CD4-positive, CD25-positive, alpha-beta regulatory T cell (primary cell): ENCODE measurements at regions not wholly inside any gene's neighbourhood (a gene's known extent, or its start where the extent isn't known, plus 50 kb on each side); places are given as distances from the start of the nearest gene placed in this dataset.

Source experiments
- ATAC-seq, 2 donors: fragments of 150-1000 bp; cut with Tn5 transposase; one replicate each; pipeline ENCODE4 v1.10.0; 2021; ENCODE audit warnings: low read depth in 2 of 2, moderate number of reproducible peaks in 2 of 2, moderate library complexity in 1 of 2
- DNase-seq, 3 donors: peaks; one replicate each; pipeline versions ENCODE4 v3.0.0 to v3.0.0-alpha.2; 2012 to 2022; ENCODE audit warnings: mixed read lengths in 1 of 3
- H3K27ac ChIP-seq: one replicate; pipeline ENCODE4 v1.7.0; 2013; ENCODE audit warnings: mild to moderate bottlenecking, low read length; ENCODE audit not compliant: insufficient read depth, poor library complexity, severe bottlenecking
- H3K27me3 ChIP-seq: one replicate; pipeline ENCODE4 v1.7.0; 2013; ENCODE audit warnings: low read length; ENCODE audit not compliant: control insufficient read depth, insufficient read depth
- H3K36me3 ChIP-seq: one replicate; pipeline ENCODE4 v1.7.0; 2013; ENCODE audit warnings: mild to moderate bottlenecking, low read length, moderate library complexity; ENCODE audit not compliant: control insufficient read depth, insufficient read depth
- H3K4me1 ChIP-seq: 2 replicates; pipeline ENCODE4 v1.7.0; 2013; ENCODE audit warnings: mild to moderate bottlenecking, low read length; ENCODE audit not compliant: insufficient read depth, control insufficient read depth, poor library complexity, severe bottlenecking
- H3K4me3 ChIP-seq: one replicate; pipeline ENCODE4 v1.7.0; 2013; ENCODE audit warnings: low read depth, mild to moderate bottlenecking, low read length, moderate library complexity
- H3K9me3 ChIP-seq, 2 experiments: 1 replicate in 1 of 2; 2 replicates in 1 of 2; pipeline ENCODE4 v1.7.0; 2013; ENCODE audit warnings: low read length in 2 of 2, mild to moderate bottlenecking in 1 of 2, moderate library complexity in 1 of 2; ENCODE audit not compliant: control insufficient read depth in 2 of 2
- H3K27ac Mint-ChIP-seq, 3 donors: one replicate each; pipeline ENCODE4 v1.8.0; 2020 to 2022; ENCODE audit warnings: mild to moderate bottlenecking in 3 of 3, mixed read lengths in 3 of 3, moderate library complexity in 2 of 3
- H3K27me3 Mint-ChIP-seq: one replicate; pipeline ENCODE4 v1.8.0; 2022; ENCODE audit warnings: mild to moderate bottlenecking, mixed read lengths
- H3K36me3 Mint-ChIP-seq: one replicate; pipeline ENCODE4 v1.8.0; 2020; ENCODE audit warnings: mixed read lengths
- H3K4me1 Mint-ChIP-seq, 4 donors: one replicate each; pipeline ENCODE4 v1.8.0; 2020 to 2022; ENCODE audit warnings: mixed read lengths in 4 of 4, mild to moderate bottlenecking in 1 of 4
- H3K4me3 Mint-ChIP-seq, 4 donors: one replicate each; pipeline ENCODE4 v1.8.0; 2020 to 2022; ENCODE audit warnings: mild to moderate bottlenecking in 4 of 4, mixed read lengths in 4 of 4, moderate library complexity in 3 of 4
- H3K9me3 Mint-ChIP-seq, 7 donors: one replicate each; pipeline ENCODE4 v1.8.0; 2020 to 2022; ENCODE audit warnings: mixed read lengths in 7 of 7, mild to moderate bottlenecking in 3 of 7, moderate library complexity in 2 of 7

GRCh38 chr3:159238646-159239045 lies 436.8 kb downstream of the MFSD1 start:
- H3K36me3 ChIP-seq: no peaks in the 10 kb centered on the region
- Mint-ChIP-seq H3K9me3 (peaks cover 0 to 3% (median 0%) of the 10 kb centered on the region in 7 donors), H3K27me3 (no peaks in the 10 kb centered on the region), H3K4me3 (no peak overlapping the region), H3K4me1 (no peaks in the 10 kb centered on the region), H3K36me3 (no peaks in the 10 kb centered on the region), H3K27ac (no peak overlapping the region)
- ATAC-seq: no peak
- no peaks in the 10 kb centered on the region for H3K4me1 ChIP-seq
- DNase-seq: no peak
- H3K4me3 ChIP-seq: no peak overlapping the region
- H3K27ac ChIP-seq: no peak overlapping the region
- H3K9me3 ChIP-seq: no peaks in the 10 kb centered on the region
- no peaks in the 10 kb centered on the region for H3K27me3 ChIP-seq

DNA sequence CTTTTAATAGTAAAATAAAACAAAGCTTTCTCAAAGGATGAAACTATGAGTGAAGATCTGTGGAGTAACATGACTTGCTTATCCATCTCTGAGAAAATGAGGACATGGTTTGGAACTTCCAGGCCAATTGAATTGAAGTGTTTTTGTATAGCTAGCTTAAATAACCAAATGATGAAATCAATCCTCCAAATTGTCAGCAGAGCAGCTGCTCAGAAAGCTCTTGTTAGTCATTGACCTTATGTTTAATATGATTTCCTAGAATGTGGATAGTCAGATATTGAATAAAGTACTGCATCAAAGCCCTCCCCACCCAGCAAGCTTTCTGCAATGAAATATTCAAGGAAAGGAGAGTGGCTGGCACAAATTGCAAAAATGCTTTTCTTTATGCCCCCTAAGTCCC lies 437.2 kb downstream of the MFSD1 start:
- Mint-ChIP-seq H3K4me3 (no peak overlapping the region), H3K4me1 (no peaks in the 10 kb centered on the region), H3K27ac (no peak overlapping the region), H3K36me3 (no peaks in the 10 kb centered on the region), H3K27me3 (no peaks in the 10 kb centered on the region), H3K9me3 (peaks cover 0 to 3% (median 0%) of the 10 kb centered on the region in 7 donors)
- DNase-seq: no peak
- H3K27me3 ChIP-seq: no peaks in the 10 kb centered on the region
- H3K9me3 ChIP-seq: no peaks in the 10 kb centered on the region
- no peak for ATAC-seq
- H3K4me1 ChIP-seq: no peaks in the 10 kb centered on the region
- no peaks in the 10 kb centered on the region for H3K36me3 ChIP-seq
- H3K4me3 ChIP-seq: no peak overlapping the region
- H3K27ac ChIP-seq: no peak overlapping the region

GRCh38 chr3:159244933-159245332 lies 443.1 kb downstream of the MFSD1 start:
- H3K4me3 Mint-ChIP-seq: no peak overlapping the region
- no peaks in the 10 kb centered on the region for H3K4me1 Mint-ChIP-seq
- no peaks in the 10 kb centered on the region for H3K27me3 Mint-ChIP-seq
- H3K27ac Mint-ChIP-seq: no peak overlapping the region
- Histone ChIP-seq H3K36me3 (no peaks in the 10 kb centered on the region), H3K4me3 (no peak overlapping the region), H3K27me3 (no peaks in the 10 kb centered on the region), H3K4me1 (no peaks in the 10 kb centered on the region), H3K27ac (no peak overlapping the region), H3K9me3 (no peaks in the 10 kb centered on the region)
- H3K36me3 Mint-ChIP-seq: no peaks in the 10 kb centered on the region
- DNase-seq (no peak), ATAC-seq (no peak)
- H3K9me3 Mint-ChIP-seq: peaks cover 0 to 1% (median 0%) of the 10 kb centered on the region in 7 donors

- no peaks in the 10 kb centered on the region for H3K27me3 ChIP-seq
- H3K4me1 ChIP-seq: no peaks in the 10 kb centered on the region
- Mint-ChIP-seq H3K27me3 (no peaks in the 10 kb centered on the region), H3K9me3 (peaks cover 0 to 5% (median 0%) of the 10 kb centered on the region in 7 donors), H3K4me1 (no peaks in the 10 kb centered on the region), H3K36me3 (no peaks in the 10 kb centered on the region), H3K4me3 (no peak overlapping the region), H3K27ac (no peak overlapping the region)
- no peak overlapping the region for H3K4me3 ChIP-seq
- DNase-seq (no peak), ATAC-seq (no peak)
- H3K9me3 ChIP-seq: no peaks in the 10 kb centered on the region
- H3K27ac ChIP-seq: no peak overlapping the region
- no peaks in the 10 kb centered on the region for H3K36me3 ChIP-seq
Observed at GRCh38 chr3:159245871-159246270, 444.0 kb downstream of the MFSD1 start.

DNA sequence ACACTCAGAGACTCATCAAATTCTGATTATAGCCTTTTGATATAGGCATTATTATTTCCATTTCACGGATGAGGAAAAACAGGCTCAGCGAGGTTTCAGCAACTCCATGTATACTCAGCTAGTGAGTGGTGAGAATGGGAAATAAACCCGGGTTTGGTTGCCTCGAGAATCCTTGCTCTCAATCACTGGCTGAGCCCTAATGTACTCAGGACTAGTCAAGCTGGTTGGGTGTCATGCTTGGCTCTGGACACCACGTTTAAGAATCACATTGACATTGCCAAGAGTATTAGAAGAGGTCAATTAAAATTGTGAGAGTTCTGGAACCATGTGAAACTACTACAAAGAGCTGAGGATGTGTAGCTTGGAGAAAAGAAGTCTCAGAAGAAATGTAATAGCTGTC lies 444.5 kb downstream of the MFSD1 start:
- Mint-ChIP-seq H3K27me3 (no peaks in the 10 kb centered on the region), H3K36me3 (no peaks in the 10 kb centered on the region), H3K4me1 (no peaks in the 10 kb centered on the region)

DNA sequence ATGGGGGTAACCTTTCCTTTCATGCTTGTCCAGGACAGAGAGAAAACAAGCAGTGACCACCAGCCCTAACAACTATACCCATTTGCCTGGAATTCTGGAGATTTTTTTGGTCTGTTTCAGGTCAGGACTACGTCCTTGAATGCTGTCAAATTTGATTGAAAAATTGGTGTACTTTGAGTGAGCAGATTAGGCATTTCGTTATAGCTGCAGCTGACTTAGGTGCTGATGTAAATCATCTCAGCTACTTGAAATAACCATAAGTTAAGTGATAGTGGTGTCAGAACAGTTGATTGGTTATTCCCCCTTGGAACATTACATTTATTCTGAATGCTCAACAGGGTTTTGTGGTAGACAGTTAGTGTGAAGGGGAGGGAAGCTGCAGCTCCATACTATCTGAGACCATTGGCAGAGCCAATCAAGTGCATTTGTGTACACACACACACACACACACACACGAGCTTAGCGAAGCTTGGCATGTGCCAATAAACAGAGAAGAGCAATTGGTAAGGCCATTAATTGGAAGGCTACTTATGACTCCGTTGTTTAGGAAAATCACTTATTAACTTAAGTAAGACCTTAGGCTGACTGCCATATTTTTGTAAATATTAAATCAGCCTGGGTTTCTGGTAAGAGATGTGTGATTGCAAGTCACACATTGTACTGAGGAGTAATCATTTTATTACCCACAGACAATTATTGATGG lies 447.8 kb downstream of the MFSD1 start:
- H3K27ac Mint-ChIP-seq: no peak overlapping the region
- DNase-seq (no peak), ATAC-seq (no peak)
- H3K9me3 ChIP-seq: peaks cover 7 to 10% of the 10 kb centered on the region in 2 experiments
- H3K4me3 ChIP-seq: no peak overlapping the region
- H3K36me3 Mint-ChIP-seq: no peaks in the 10 kb centered on the region
- no peak overlapping the region for H3K27ac ChIP-seq
- no peaks in the 10 kb centered on the region for H3K36me3 ChIP-seq
- H3K4me1 ChIP-seq: no peaks in the 10 kb centered on the region
- peaks cover 4% of the 10 kb centered on the region for H3K27me3 Mint-ChIP-seq
- no peaks in the 10 kb centered on the region for H3K27me3 ChIP-seq
- H3K9me3 Mint-ChIP-seq: peaks cover 0 to 23% (median 9%) of the 10 kb centered on the region in 7 donors
- H3K4me1 Mint-ChIP-seq: no peaks in the 10 kb centered on the region
- no peak overlapping the region for H3K4me3 Mint-ChIP-seq

More for the DNA sequence above, 444.5 kb downstream of the MFSD1 start:
- no peaks in the 10 kb centered on the region for H3K4me1 ChIP-seq
- ATAC-seq: no peak
- H3K27me3 ChIP-seq: no peaks in the 10 kb centered on the region
- peaks cover 0 to 9% (median 0%) of the 10 kb centered on the region in 7 donors for H3K9me3 Mint-ChIP-seq
- H3K36me3 ChIP-seq: no peaks in the 10 kb centered on the region
- H3K9me3 ChIP-seq: no peaks in the 10 kb centered on the region
- no peak for DNase-seq
- no peak overlapping the region for H3K27ac Mint-ChIP-seq
- H3K4me3 ChIP-seq: no peak overlapping the region
- H3K4me3 Mint-ChIP-seq: no peak overlapping the region
- no peak overlapping the region for H3K27ac ChIP-seq

DNA sequence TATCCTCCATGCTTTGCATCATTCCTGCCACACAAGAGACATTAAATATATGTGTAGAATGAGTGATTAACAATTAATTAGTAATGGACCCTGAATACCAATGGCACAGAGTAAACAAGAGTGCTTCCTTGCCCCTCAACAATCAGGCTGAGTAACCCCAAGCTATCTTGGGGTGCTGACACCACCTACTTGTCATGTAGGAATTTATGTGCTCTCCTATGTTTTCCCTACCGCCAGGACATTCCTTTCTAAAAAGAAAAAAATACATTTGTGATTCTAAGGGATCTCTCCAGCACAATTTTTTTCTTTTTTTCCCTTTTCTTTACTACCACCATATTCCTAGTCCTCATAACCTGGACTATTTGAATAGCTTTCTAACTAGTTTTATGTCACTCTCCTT lies 449.1 kb downstream of the MFSD1 start:
- no peak overlapping the region for H3K4me3 ChIP-seq
- H3K9me3 ChIP-seq: peaks cover 7 to 10% of the 10 kb centered on the region in 2 experiments
- H3K27me3 ChIP-seq: no peaks in the 10 kb centered on the region
- H3K4me1 Mint-ChIP-seq: no peaks in the 10 kb centered on the region
- H3K27me3 Mint-ChIP-seq: peaks cover 6% of the 10 kb centered on the region
- H3K36me3 ChIP-seq: no peaks in the 10 kb centered on the region
- H3K27ac ChIP-seq: no peak overlapping the region
- ATAC-seq (no peak), DNase-seq (no peak)
- H3K9me3 Mint-ChIP-seq: peaks cover 0 to 24% (median 9%) of the 10 kb centered on the region in 7 donors
- no peaks in the 10 kb centered on the region for H3K36me3 Mint-ChIP-seq
- no peak overlapping the region for H3K27ac Mint-ChIP-seq
- no peak overlapping the region for H3K4me3 Mint-ChIP-seq
- no peaks in the 10 kb centered on the region for H3K4me1 ChIP-seq

DNA sequence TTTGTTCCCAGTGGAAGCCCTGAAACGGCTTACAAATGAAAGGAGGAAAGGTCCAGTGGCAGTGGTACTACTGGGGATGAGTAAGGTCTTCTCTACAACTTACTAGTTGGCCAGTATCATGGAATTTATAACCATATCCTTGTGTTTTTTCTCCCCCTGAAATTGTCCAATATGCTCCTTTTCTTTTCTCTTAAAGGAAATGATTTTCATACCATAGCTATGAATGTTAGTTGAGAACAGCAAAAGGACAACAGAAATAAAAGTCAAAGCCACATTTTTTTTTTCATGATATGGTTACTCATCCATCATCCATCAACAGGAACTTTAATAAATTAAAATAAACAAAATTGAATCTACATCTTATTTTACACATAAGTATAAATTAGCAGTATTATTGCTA lies 450.4 kb downstream of the MFSD1 start:
- peaks cover 0 to 24% (median 9%) of the 10 kb centered on the region in 7 donors for H3K9me3 Mint-ChIP-seq
- no peak overlapping the region for H3K4me3 ChIP-seq
- H3K27ac Mint-ChIP-seq: no peak overlapping the region
- ATAC-seq (no peak), DNase-seq (no peak)
- no peak overlapping the region for H3K4me3 Mint-ChIP-seq
- peaks cover 7 to 10% of the 10 kb centered on the region in 2 experiments for H3K9me3 ChIP-seq
- H3K36me3 ChIP-seq: no peaks in the 10 kb centered on the region
- no peaks in the 10 kb centered on the region for H3K27me3 ChIP-seq
- no peak overlapping the region for H3K27ac ChIP-seq
- H3K27me3 Mint-ChIP-seq: peaks cover 6% of the 10 kb centered on the region
- H3K36me3 Mint-ChIP-seq: no peaks in the 10 kb centered on the region
- no peaks in the 10 kb centered on the region for H3K4me1 Mint-ChIP-seq
- no peaks in the 10 kb centered on the region for H3K4me1 ChIP-seq
